Suprapubic skin (tissue), 4 donors: ENCODE measurements at regions not wholly inside any gene's neighbourhood (a gene's known extent, or its start where the extent isn't known, plus 50 kb on each side); places are given as distances from the start of the nearest gene placed in this dataset.
"Not testable (repeated sequence)": the region's sequence is repeated elsewhere in the genome, so short reads cannot be mapped to it uniquely, and the experiment has no call there.

Source experiments
- DNase-seq, 2 donors: peaks; one replicate each; pipeline ENCODE4 v3.0.0-alpha.2; 2019; ENCODE audit warnings: low spot score in 2 of 2
- H3K27ac ChIP-seq: fragments of 200-600 bp; sonication (generic); one replicate; pipeline ENCODE4 v1.5.1; 2019
- H3K27me3 ChIP-seq: fragments of 200-600 bp; sonication (generic); one replicate; pipeline ENCODE4 v1.5.1; 2019
- H3K36me3 ChIP-seq: fragments of 200-600 bp; sonication (generic); one replicate; pipeline ENCODE4 v1.5.1; 2019
- H3K4me1 ChIP-seq: fragments of 200-600 bp; sonication (generic); one replicate; pipeline ENCODE4 v1.5.1; 2019
- H3K4me3 ChIP-seq: fragments of 200-600 bp; sonication (generic); one replicate; pipeline ENCODE4 v1.5.1; 2019; ENCODE audit warnings: mild to moderate bottlenecking
- H3K9me3 ChIP-seq: fragments of 200-600 bp; sonication (generic); one replicate; pipeline ENCODE4 v1.5.1; 2019
- WGBS: methylation state at CpG from one replicate; pipeline ENCODE4 v1.1.5; 2018; 5-methylcytosine and 5-hydroxymethylcytosine counted together

GRCh38 chr21:8757399-8758093, 1763.8 kb upstream of the TPTE start:
- DNase-seq, result peak in 1 of 2 donors; percentile 74
- H3K4me3 ChIP-seq, H3K27ac ChIP-seq, H3K4me1 ChIP-seq, H3K36me3 ChIP-seq, H3K27me3 ChIP-seq: not testable (repeated sequence)
- WGBS, result 64% methylated on average over 14 of the region's 14 CpGs
- peaks cover 26% of the 10 kb centered on the region for H3K9me3 ChIP-seq

DNA sequence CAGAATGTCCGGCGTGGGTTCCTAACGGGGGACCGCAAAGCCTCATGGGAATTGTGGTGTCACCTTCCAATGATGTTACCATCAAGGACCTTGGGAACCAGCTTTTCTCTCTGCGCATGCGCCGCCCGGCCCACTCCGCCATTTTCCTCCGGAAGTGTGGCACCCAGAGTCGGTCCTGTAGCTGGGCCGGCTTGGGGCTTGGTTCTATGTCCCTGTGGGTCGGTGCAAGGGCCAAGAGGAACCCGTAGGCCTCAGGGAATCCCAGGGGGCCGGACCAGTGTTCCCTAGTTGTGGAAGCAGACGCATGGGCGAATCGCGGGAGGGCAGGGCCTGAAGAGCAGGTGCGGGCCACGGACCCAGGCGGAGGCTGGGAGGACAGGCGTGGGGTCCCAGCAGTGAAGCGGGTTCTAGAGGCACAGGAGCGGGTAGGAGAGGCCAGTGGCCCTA, 1762.4 kb upstream of the TPTE start:
- H3K27ac ChIP-seq, H3K27me3 ChIP-seq, H3K4me3 ChIP-seq, H3K36me3 ChIP-seq, H3K4me1 ChIP-seq: not testable (repeated sequence)
- DNase-seq, result peak in 1 of 2 donors; percentile 87
- H3K9me3 ChIP-seq, result peaks cover 39% of the 10 kb centered on the region
- 80% methylated on average over 25 of the region's 25 CpGs for WGBS

- H3K27me3 ChIP-seq, H3K4me1 ChIP-seq, H3K36me3 ChIP-seq, H3K27ac ChIP-seq, DNase-seq, H3K4me3 ChIP-seq: not testable (repeated sequence)
- 22% methylated on average over 2 of the region's 2 CpGs for WGBS
- peaks cover 50% of the 10 kb centered on the region for H3K9me3 ChIP-seq
Measured at GRCh38 chr21:8762241-8762640, 1759.1 kb upstream of the TPTE start.

DNA sequence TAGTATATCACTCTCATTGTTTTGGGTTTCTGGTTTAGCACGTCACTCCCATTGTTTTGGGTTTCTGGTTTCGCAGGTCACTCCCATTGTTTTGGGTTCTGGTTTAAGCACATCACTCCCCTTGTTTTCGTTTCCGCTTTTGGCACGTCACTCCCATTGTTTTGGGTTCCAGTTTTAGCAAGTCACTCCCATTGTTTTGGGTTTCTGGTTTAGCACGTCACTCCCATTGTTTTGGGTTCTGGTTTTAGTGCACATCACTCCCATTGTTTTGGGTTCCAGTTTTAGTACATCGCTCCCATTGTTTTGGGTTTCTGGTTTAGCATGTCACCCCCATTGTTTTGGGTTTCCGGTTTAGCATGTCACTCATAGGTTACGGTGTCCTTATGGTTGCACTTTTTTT, 1757.0 kb upstream of the TPTE start:
- not testable (repeated sequence) for H3K36me3 ChIP-seq, DNase-seq, H3K27me3 ChIP-seq, H3K27ac ChIP-seq, H3K4me3 ChIP-seq, H3K4me1 ChIP-seq
- 77% methylated on average over 9 of the region's 9 CpGs for WGBS
- peaks cover 38% of the 10 kb centered on the region for H3K9me3 ChIP-seq

GRCh38 chr21:8766142-8766541, 1755.2 kb upstream of the TPTE start:
- not testable (repeated sequence) for H3K36me3 ChIP-seq, H3K27me3 ChIP-seq, H3K27ac ChIP-seq, H3K4me1 ChIP-seq, H3K4me3 ChIP-seq
- peak in 1 of 2 donors; percentile 61 for DNase-seq
- peaks cover 38% of the 10 kb centered on the region for H3K9me3 ChIP-seq
- WGBS, result 54% methylated on average over 5 of the region's 5 CpGs

DNA sequence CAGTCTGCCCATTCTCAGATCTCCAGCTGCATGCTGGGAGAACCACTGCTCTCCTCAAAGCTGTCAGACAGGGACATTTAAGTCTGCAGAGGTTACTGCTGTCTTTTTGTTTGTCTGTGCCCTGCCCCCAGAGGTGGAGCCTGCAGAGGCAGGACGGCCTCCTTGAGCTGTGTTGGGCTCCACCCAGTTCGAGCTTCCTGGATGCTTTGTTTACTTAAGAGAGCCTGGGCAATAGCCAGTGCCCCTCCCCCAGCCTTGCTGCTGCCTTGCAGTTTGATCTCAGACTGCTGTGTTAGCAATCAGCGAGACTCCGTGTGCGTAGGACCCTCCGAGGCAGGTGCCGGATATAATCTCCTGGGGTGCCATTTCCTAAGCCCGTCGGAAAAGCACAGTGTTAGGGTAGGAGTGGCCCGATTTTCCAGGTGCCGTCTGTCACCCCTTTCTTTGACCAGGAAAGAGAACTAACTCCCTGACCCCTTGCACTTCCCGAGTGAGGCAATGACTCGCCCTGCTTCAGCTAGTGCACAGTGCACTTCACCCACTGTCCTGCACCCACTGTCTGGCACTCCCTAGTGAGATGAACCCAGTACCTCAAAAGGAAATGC, 1748.4 kb upstream of the TPTE start:
- DNase-seq, result peak in 1 of 2 donors; percentile 59
- H3K27me3 ChIP-seq, H3K27ac ChIP-seq, H3K4me3 ChIP-seq, H3K4me1 ChIP-seq, H3K36me3 ChIP-seq: not testable (repeated sequence)
- peaks cover 43% of the 10 kb centered on the region for H3K9me3 ChIP-seq
- WGBS, result 85% methylated on average over 11 of the region's 13 CpGs

DNA sequence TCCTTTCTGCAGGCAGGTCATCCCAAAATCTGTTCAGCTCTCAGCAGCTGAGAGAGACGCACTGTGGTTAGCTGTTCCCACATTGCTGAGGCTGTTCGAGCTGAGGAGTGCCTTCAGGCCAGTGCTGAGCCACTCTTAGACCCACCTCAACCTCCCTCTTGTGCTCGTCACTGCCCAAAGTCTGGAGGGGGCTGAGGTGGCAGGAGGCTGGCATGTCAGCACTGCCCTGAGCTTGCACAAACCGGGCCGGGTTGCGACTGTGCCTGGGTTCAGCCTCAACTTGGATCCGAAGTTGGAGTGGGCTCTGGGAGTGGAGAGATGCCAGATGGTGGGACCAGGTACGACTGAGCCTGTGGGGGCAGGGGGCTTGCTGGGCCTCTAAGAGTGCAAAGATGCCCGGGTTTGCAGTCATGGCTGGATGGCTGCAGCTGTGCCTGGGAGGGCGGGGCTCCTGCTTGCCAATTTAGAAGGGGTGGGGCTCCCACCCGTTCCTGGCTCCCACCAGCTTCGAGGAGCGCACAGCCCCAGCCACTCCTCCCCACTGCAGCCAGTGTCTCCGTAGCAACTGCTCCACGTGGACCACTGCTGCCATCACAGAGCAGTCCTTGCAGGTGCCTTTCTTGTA, 1745.7 kb upstream of the TPTE start:
- not testable (repeated sequence) for H3K4me3 ChIP-seq, H3K27me3 ChIP-seq, H3K36me3 ChIP-seq, H3K27ac ChIP-seq, H3K4me1 ChIP-seq
- DNase-seq, result peak in 1 of 2 donors; percentile 64
- H3K9me3 ChIP-seq, result peaks cover 38% of the 10 kb centered on the region
- WGBS, result 62% methylated on average over 4 of the region's 15 CpGs

DNA sequence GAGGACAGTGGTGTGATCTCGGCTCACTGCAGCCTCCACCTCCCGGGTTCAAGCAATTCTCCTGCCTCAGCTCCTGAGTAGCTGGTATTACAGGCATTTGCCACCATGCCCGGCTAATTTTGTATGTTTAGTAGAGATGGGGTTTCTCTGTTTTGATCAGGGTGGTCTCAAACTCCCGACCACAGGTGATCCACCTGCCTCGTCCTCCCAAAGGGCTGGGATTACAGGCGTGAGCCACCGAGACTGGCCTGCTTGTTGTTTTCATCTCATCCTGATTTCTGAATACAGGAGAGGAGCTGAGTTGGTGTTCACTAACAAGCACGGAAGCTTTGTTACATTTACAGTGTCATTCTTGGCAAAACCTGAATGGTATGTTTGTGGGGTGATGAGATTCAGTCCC, 1744.1 kb upstream of the TPTE start:
- 73% methylated on average over 7 of the region's 8 CpGs for WGBS
- H3K4me3 ChIP-seq, DNase-seq, H3K27ac ChIP-seq, H3K27me3 ChIP-seq, H3K36me3 ChIP-seq, H3K4me1 ChIP-seq: not testable (repeated sequence)
- peaks cover 33% of the 10 kb centered on the region for H3K9me3 ChIP-seq

- H3K4me3 ChIP-seq, H3K27ac ChIP-seq, H3K27me3 ChIP-seq, H3K4me1 ChIP-seq, H3K36me3 ChIP-seq: not testable (repeated sequence)
- peaks cover 27% of the 10 kb centered on the region for H3K9me3 ChIP-seq
- 62% methylated on average over 9 of the region's 11 CpGs for WGBS
- DNase-seq, result peak in 1 of 2 donors; percentile 79
Measured at GRCh38 chr21:8778323-8779085, 1742.9 kb upstream of the TPTE start.

DNA sequence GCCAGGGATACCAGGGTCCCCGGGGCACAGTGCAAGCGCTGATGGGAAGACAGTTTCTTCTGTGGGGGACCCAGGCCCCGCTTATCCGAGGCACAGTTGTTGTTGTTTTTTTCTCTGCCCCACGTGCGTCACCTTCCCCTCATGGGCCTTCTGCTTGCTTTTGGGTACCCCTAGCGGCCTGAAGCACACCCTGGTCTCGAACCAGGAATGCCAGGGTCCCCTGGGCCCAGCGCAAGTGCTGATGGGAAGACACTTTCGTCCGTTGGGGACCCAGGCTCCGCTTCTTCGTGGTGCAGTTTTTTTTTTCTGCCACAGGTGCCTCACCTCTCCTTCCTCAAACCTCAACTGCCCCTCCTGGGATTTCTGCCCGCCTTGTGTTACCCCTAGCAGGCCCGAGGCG, 1708.5 kb upstream of the TPTE start:
- not testable (repeated sequence) for H3K4me1 ChIP-seq, H3K27me3 ChIP-seq, H3K9me3 ChIP-seq, H3K4me3 ChIP-seq, DNase-seq, H3K36me3 ChIP-seq, H3K27ac ChIP-seq
- WGBS, result 81% methylated on average over 11 of the region's 16 CpGs

DNA sequence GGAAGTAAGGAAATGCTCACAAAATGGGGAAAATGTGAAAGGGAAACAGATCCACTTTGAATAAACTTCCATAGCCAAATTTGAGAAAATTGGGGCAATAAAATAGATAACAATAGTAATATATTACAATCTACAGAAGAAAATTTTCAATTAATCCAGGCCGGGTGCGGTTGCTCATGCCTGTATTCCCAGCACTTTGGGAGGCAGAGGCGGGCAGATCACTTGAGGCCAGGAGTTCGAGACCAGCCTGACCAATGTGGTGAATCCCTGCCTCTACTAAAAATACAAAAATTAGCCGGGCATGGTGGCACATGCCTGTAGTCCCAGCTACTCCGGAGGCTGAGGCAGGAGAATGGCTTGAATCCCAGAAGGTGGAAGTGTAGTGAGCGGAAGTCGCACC, 1687.1 kb upstream of the TPTE start:
- not testable (repeated sequence) for H3K27ac ChIP-seq
- peak in 1 of 2 donors; percentile 53 for DNase-seq
- 65% methylated on average over 6 of the region's 8 CpGs for WGBS

More for the DNA sequence above, 1687.1 kb upstream of the TPTE start:
- H3K36me3 ChIP-seq, H3K4me1 ChIP-seq, H3K4me3 ChIP-seq, H3K27me3 ChIP-seq, H3K9me3 ChIP-seq: not testable (repeated sequence)
